NCI-H446 (cell line): ENCODE measurements at regions not wholly inside any gene's neighbourhood (a gene's known extent, or its start where the extent isn't known, plus 50 kb on each side); places are given as distances from the start of the nearest gene placed in this dataset.

Experiments used
- DNase-seq, 2 experiments: peaks; one replicate each; lab custom pipeline; 2025; lab: John Stamatoyannopoulos, UW

DNA sequence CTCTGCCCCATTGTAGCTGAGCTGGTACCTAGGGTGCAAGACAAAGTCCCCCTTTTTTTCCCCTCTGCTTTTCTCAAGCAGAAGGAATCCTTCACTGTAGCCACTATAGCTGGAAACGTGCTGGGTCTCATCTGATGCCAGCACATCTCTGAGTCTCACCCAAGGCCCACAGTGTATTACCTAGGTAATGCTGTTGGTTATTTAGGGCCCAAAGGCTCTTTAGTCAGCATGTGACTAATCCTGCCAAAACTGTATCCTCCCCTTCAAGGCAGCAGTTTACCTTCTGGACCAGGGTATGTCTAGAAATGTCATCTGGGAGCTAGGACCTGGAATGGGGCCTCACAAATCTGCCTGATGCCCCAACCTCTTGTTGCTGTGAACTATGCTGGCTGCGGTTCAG lies 423.4 kb downstream of the NUF2 start:
- no peak for DNase-seq

DNA sequence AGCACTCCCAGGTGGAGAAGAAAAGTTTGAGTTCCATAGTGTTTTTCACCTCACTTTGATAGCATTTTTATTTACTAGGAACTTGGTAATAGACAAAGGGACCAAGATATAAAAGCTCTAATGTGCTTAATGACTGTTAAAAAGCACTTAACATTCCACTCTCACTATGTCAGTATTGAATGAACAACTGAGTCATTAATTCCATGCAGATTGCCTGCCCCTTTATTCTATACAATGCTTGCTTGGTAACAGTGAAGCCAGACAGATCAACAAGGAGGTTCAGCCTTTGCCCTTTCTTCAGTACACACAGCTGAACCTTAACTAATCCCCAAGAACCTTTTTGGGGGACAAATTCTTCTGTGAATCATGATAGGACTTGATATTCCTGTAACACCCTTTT lies 425.5 kb downstream of the NUF2 start:
- DNase-seq, result no peak

DNA sequence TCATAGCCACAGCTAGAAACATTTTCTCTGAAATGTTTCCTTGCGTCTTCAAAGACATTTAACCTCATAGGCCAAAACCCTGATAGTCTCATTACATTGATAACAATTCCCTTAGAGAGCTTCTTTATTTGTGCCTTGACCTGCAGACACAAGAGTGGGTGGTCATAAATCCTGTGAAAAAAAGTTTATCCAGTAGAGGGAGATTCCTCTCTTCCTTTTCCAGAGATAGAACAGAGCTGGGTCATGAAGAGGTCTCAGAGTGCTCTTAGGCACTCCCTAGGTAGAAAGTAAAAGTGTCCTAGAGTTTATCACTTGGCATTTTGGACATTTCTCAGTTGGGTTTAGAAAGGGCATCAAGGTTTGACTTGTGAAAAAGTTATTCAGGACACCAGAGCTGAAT lies 426.1 kb downstream of the NUF2 start:
- no peak for DNase-seq

DNA sequence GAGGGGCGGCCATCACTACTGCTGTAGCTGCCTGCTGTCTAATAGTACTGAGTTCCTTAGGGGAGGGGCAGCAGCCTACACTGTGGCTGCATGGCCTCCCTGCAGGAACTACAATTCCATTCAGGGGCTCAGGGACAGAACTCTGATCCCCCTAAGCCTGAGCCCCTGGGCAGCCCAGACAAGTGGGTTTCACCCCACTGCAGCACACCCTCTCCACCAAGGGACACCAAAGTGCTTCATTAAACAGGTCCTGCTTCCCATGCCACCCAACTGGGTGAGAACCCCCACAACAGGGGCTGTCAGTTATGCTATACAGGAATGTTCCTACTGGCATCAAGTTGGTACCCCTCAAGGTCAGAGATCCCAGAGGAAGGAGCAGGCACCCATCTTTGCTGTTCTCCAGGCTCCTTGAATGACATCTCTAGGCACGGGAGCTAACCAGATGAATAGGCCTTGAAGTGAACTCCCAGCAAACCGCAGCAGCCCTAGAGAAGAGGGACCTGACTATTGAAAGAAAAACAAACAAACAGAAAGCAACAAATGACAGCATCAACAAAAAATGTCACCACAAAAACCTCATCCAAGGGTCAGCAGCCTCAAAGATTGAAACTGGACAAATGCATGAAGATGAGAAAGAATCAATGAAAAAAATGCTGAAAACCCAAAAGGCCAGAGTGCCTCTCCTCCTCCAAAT lies 437.4 kb downstream of the NUF2 start:
- no peak for DNase-seq

DNA sequence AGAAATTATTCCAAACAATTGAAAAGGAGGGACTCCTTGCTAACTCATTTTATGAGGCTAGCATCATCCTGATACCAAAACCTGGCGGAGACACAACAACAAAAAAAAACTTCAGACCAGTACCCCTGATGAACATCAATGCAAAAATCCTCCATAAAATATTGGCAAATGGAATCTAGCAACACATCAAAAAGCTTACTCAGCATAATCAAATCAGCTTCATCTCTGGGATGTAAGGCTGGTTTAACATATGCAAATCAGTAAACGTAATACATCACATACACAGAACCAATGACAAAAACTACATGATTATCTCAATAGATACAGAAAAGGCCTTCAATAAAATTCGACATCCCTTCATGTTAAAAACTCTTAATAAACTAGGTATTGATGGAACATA lies 440.1 kb downstream of the NUF2 start:
- no peak for DNase-seq

DNA sequence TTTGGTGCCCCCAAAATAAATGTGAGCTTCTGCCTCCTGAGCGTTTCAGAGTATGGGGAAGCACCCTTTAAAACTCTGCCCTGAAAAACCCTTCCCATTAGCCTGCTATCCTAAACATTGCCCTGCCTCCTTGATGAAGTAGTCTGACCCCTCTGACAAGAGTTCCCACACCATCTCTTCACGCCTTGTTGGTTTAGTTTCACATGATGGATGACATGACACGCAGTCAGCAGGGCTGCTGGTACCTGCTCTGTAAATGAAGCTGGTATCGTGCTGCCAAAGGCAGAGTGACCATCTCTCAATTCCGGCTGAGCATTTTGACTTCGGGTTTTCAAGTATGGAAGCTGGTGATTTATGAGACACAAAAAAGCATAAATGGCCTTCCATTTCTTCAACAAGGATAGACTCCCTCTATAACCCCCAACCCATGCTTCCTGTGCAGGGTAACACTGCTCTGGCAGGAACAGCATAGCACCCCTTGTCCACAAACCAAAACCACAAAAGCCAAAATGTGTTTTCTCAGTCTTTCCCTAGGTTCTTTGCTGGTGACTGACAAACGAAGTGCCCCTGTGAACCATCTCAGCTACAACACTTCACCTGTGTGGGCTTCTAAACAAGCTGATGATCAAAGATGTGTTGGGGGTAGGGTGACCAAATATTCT lies 444.6 kb downstream of the NUF2 start:
- no peak for DNase-seq

DNA sequence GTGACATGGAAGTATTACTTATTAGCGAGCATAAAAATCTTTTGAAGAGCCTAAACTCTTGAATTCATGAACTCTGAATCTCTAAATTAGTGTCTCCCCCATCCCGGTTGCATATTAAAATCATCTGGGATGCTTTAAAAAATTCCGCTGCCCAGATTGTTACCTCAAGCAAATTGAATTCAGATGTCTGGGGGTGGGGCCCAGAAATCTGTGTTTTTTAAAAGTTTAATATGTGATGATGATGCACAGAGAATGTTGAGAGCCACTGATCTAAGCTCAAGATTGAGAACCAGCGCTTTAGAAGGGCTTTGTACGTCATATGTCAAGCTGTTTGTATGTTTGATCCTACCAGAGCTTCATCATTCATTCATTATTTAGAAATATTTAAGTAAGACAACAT lies 446.8 kb downstream of the NUF2 start:
- DNase-seq, result no peak

DNA sequence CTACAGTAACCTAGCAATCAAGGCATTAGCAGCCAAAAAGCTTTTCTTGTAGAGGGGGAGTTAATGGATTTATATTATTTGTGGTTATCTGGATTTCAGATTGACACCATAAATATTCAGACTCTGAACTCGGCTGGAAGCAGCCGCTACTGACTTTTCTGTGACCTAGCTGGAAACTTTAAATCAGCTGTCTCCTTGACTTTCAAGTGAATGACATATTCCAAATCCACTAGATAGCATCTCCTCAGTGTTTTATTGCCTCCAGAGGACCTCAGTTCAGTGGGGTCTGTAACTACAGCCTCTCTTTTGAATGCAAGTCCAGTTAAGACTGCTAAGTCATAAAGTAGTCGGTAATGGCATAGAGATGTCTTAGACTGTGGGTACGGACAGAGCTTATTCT lies 448.5 kb downstream of the NUF2 start:
- DNase-seq, result no peak

DNA sequence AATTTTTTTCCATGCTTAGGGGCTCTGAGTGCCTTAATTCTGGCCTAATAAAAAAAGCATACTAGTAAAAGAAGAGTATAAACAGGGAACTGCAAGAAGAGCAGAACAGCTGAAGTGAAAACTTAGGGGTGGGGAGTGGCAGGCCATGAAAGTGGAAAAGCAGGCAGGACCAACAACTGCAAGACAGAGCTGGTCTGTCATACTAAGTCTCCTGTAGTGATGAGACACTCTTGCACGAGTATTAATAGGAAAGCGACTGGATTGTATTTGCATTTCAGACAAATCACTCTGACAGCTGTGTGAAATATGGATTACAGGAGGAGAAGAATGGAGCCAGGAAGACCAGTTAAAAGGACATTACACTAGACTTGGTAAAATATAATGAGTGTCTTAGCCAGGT lies 449.9 kb downstream of the NUF2 start:
- DNase-seq, result no peak

DNA sequence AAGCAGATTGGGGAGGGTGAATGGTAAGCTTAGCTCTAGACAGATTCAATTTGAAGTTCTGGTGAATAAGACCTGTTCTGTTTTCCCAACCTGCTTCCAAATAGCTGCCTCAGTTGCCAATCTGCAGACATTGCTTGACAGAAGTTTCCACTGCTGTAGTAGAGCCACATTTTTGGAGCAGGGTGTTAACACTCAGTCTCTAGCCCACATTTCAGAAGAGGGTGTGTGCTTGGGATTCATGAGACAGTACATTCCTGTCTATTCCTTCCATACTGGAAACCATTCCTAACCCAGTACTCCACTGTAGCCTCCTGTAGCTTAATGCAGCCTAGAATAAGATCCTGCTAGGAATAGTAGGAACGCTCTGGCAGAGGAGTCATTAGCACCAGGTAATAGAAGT lies 450.5 kb downstream of the NUF2 start:
- no peak for DNase-seq

DNA sequence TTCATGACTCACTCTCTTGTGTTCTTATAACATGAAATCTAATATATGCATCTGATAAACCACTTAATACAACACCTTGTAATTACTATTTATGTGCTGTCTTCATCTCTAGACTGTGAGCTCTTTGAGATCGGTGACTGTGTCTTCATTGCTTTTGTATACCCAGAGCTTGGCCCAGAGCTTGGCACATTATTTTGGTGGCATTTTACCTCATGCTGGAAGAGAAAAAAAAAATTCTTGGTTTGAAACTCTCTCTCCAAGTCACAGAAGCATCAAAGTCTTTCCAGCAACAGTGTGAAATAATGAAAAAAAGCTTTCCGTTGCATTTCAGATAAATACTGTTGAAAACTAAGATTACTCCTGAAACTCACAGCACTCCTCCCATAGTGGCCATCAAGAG lies 451.6 kb downstream of the NUF2 start:
- no peak for DNase-seq

DNA sequence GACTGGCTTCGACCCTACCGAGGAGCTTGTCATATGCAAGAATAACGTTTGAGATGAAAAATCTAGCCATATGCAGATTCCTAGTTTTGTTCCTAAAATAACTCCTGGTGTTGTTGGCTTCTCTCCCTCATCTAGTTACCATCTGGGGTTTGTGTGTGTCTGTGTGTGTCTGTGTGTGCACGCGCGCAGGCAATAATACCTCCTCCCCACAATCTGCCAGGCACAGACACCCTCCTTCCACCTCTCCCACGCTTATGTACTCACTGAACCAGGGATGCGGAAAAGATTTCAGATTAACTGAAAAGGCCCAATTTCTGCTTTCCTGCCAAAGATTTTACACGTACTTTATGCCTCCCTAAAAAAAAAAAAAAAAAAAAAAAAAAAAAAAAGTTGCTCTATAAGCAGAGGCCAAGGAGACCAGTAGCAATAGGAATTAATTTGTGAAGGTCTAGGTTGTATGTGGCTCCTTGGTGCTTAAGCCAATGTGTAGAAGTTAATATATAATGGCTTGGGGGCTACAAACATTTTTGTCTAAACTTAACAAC lies 452.7 kb downstream of the NUF2 start:
- peak; percentile 80 to 93 for DNase-seq

DNA sequence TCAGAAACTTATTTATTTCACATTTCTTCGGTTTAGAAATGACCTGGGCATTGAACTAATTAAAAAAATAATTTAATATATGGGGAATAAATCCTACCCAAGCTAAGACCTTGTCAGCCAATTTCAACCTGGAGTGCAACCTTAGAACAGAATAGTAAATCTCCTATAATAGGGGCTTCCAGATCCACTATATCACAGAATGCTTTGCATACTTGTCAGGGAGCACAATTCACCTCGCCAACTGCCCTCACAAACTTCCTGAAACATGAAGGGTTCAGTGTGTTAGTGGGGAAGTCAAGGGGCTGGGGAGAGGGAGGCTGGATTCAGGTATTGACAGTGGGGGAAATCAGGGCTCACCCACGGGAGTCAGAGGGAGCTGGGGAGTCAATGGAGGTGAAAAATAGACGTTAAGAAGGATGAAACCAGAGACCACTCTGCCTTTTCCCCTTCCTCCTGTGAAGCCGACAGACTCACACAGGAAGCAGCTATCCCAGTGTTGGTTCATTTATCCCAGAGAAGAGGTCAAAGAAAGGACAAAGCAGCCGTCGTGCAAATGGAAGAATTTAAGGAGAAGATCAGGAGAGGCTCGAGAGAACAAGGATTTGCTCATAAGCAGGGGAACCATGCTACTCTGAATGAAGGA lies 453.3 kb downstream of the NUF2 start:
- DNase-seq, result no peak

DNA sequence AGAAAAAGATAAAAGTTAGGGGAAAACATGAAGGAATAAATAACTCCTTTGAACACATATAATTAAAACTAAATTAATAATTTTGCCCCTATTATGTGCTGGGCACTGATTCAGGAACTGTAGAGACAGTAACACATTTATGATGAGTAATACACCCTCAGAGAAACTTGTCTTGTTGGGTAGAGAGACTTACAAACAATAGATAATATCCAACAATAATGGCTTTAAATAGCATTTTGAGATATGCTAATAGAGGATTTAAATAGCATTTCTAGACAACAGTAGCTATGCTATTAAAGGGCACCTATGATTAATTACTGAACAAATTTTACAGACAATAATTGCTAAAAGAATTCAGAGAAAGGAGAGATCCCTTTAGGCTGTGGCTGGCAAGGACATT lies 455.5 kb downstream of the NUF2 start:
- DNase-seq, result no peak

DNA sequence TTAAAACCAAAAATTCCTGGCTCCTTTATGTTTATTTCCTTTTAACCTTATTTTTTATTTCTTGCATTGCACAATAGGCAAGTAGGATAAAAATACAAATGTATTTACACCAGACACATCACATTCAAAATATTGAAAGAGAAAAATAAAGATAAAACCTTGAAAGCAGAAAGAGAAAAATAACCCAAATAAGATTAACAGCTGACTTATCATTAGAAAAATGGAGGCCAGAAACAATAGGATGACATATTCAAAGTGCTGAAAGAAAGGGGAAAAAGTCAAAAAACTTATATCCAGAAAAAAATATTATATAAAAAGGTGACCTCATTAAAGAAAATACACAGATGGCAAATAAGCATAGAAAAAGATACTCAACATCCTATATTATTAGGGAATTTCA lies 459.4 kb downstream of the NUF2 start:
- no peak for DNase-seq

DNA sequence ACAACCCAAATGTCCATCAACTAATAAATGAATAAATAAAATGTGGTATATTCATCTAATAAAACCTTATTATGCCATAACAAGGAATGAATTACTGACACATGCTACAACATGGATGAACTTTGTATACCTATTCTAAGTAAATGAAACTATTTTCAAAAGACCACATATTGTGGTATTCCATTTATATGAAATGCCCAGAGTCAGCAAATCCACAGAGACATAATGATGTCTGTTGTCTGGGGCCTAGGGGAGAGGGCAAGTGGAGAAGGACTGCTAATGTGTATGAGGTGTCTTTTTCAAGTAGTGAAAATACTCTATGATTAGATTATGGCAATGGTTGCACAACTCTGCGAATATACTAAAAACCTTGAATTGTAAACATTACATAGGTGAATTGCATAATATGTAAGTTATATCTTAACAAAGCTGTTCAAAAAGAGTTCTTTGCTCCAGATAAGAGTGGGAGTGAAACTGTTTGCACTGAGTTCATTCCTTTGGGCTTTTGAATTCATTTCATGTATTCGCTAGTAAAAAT lies 464.2 kb downstream of the NUF2 start:
- DNase-seq, result no peak

DNA sequence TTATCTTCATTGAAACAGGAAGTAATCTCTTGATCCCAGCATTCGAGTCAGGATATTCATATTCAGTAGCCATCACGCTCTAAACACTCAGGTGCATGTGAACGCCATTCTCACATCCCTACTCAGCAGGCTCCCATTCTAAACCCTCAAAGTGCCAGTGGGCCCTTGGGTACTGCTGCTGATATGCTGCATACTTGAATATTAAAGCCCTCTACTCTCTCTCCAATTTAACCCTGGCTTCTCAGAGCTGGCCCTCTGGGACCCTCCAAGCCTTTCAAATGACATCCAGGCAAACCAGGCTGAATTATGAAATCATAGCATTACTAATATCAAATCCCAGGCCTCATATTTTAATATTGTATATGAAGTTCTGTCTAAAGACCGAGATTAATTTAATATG lies 468.2 kb downstream of the NUF2 start:
- DNase-seq, result no peak

DNA sequence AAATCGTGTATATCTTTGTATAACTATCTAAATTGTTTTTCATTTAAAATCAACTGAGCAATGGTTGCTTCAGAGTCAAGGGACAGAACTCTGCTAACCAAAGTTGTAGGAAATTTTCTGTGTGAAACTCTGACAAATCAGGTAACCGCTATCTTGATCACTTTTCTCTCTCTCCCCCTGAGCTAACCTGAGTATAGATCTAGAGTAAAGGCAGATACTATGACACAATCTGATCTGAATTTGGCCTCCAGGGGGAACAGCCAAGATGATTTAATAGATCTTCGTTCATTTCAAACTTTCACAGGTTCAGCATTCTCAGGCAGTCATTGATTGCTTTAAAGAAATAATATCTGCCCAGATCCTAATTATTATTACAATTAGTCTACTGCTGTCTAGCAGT lies 472.8 kb downstream of the NUF2 start:
- DNase-seq, result no peak

DNA sequence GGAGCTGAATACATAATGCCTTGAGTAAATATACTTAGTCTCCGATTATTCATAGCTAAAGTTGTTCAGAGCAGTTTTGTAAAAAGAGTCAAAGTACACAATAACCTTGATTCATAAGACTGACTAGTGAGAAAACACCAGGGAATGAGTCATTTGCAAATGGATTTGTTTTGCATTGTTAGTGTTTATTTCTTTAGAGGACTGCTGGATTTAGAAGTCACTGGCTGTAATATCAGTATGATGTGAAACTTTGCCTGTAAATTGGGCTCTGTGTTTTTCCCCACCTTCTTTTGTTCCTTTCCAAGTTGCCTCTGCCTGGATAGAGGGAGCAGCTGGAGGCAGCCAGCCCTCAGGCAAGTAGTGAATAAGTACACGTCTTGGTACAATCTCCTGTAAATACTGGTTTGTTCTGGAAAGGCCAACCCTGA lies 474.7 kb downstream of the NUF2 start:
- DNase-seq, result no peak

DNA sequence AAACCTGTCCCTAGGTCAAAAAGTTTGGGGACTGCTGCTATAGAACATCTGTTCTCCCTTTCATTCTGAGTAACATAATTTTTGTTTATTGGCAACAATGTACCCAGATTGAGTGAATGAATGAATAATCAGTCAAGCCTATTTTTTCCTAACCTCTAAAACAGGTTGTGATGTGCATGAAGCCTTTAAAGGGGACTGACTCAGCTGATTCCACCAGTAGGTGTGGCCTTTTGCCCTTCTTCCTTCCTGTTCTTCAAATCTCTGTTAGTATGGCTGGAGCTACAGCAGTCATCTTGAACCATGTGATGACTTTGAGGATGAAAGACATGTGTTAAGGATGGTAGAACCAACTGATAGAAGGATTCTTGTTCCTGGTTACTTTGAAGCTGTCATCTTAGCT lies 476.1 kb downstream of the NUF2 start:
- no peak for DNase-seq

DNA sequence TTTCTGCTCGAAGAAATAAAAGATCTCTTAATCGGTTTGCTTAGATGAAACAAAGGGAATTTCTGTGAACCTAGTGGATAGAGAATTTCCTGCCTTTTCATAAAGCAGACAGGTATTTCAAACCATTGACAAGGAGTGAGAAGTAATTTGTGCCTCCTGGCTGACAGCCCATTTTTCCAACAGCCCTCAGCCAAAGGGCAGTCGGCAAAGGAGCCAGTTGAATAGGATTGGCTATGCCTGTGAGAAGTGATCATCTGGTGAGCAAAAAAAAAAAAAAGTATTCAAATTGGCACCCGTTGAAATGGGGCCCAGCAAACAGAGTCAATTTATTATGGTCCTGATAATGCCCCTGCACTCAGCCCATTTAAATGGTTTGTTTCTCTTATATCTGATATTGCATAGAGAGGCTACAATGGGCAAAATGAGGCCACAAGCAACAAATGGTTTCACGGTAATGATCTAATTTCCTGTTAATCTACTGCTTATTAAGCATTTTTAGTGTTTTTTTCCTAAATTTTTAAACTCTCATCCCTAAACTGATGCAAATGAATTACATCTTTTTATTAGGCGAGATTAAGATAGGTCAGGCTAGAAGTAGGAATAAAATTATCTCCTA lies 477.5 kb downstream of the NUF2 start:
- DNase-seq, result peak; percentile 23 to 57

DNA sequence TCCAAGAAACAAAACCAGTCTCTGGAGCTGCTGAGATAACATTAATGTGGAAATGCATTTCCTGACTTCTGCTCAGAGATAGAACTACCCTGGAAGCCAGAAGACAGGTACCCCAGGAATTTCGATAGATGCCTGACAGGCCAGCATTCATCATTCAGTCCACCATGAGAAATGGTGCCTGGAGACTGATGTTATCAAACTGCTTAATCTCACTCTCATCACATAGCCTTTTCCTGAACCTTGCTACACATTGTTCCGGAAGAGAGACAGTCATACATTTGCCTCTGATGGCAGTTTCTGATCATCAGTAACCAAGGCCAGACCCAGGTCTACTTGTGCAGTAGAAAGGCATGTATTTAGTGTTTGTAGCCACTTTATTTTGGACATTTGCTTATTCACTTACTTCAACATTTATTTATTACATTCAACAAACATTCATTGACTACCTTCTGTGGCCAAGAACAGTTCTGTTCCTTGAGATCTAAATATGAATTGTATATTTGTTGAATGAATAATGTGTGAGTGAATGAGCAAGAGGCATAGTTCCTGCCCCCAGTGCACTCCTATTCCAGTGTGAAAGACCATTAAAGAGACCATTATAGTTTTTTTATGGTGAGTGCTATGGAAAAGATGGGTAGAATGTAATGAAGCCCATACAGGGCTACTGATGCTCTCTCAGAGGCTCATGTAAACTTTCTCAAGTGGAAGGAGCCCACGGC lies 485.7 kb downstream of the NUF2 start:
- no peak for DNase-seq
